Adipocyte (in vitro differentiated cells): ENCODE measurements at regions not wholly inside any gene's neighbourhood (a gene's known extent, or its start where the extent isn't known, plus 50 kb on each side); places are given as distances from the start of the nearest gene placed in this dataset.

ENCODE experiments used
- DNase-seq: peaks from one replicate; pipeline ENCODE4 v3.0.0-alpha.2; 2015; ENCODE audit warnings: low read depth
- H3K27me3 ChIP-seq: replicated peaks from 2 replicates; pipeline ENCODE4 v1.7.0; 2013; ENCODE audit warnings: mild to moderate bottlenecking, low read length, moderate library complexity; ENCODE audit not compliant: control insufficient read depth, insufficient read depth
- H3K36me3 ChIP-seq: 2 replicates; pipeline ENCODE4 v1.7.0; 2013; ENCODE audit warnings: low read length, mild to moderate bottlenecking, moderate library complexity; ENCODE audit not compliant: control insufficient read depth, insufficient read depth, severe bottlenecking
- H3K4me1 ChIP-seq: 2 replicates; pipeline ENCODE4 v1.7.0; 2013; ENCODE audit warnings: mild to moderate bottlenecking, low read length, moderate library complexity; ENCODE audit not compliant: control insufficient read depth, insufficient read depth
- H3K4me3 ChIP-seq: 2 replicates; pipeline ENCODE4 v1.7.0; 2013; ENCODE audit warnings: mild to moderate bottlenecking, low read length, moderate library complexity
- H3K9ac ChIP-seq: 2 replicates; pipeline ENCODE4 v1.7.0; 2013; ENCODE audit warnings: mild to moderate bottlenecking, low read length, moderate library complexity
- H3K9me3 ChIP-seq: 2 replicates; pipeline ENCODE4 v1.7.0; 2013; ENCODE audit warnings: mild to moderate bottlenecking, low read length, moderate library complexity; ENCODE audit not compliant: control insufficient read depth

- no peak overlapping the region for H3K4me3 ChIP-seq
- H3K27me3 ChIP-seq, result no peaks in the 10 kb centered on the region
These were observed 92.1 kb upstream of the COL21A1 start for GRCh38 chr6:56339524-56339923.

DNA sequence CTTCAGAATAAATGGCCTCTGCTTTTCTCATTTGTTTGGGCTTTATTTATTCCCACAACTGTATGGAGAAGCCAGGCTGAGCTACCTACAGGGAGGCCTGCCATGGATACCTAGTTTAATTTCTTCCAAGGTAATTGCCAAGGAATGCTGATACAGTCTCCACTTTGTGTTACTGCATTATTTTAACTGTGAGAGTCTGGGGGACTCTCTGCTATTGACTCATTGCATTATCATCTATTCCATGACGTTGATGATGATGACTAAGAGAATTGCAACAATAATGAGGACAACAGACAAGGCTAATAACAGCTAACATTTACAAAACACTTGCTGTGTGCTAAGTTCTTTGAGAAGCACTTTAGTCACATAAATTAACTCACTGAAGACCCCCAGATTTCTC, 88.3 kb upstream of the COL21A1 start:
- Histone ChIP-seq H3K4me1 (peaks cover 13% of the 10 kb centered on the region), H3K9me3 (no peaks in the 10 kb centered on the region), H3K36me3 (no peaks in the 10 kb centered on the region), H3K4me3 (no peak overlapping the region), H3K9ac (no peak overlapping the region), H3K27me3 (no peaks in the 10 kb centered on the region)
- DNase-seq, result peak; percentile 72

More at GRCh38 chr6:56339524-56339923, 92.1 kb upstream of the COL21A1 start:
- H3K36me3 ChIP-seq, result no peaks in the 10 kb centered on the region
- H3K4me1 ChIP-seq, result peaks cover 13% of the 10 kb centered on the region
- H3K9ac ChIP-seq, result no peak overlapping the region
- DNase-seq, result no peak
- no peaks in the 10 kb centered on the region for H3K9me3 ChIP-seq

DNA sequence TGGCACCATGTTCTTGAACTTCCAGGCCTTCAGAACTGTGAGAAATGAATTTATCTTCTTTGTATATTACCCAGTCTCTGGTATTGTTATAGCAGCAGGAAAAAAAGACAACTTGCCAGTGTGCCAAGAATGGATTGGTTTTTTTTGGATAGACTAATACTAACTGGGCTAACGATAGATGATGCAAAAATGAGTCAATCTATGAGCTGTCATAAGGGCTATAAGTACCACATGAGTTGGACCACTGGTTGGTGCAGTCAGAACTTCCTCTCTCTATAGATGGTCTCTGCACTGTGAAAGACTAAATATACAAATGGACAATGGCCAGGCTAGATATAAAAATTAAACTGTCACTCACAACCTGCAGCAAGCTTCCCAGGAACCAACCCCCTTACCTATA, 87.6 kb upstream of the COL21A1 start:
- DNase-seq, result no peak
- no peaks in the 10 kb centered on the region for H3K9me3 ChIP-seq
- peaks cover 13% of the 10 kb centered on the region for H3K4me1 ChIP-seq
- H3K9ac ChIP-seq, result no peak overlapping the region
- H3K27me3 ChIP-seq, result no peaks in the 10 kb centered on the region
- H3K36me3 ChIP-seq, result no peaks in the 10 kb centered on the region
- no peak overlapping the region for H3K4me3 ChIP-seq

DNA sequence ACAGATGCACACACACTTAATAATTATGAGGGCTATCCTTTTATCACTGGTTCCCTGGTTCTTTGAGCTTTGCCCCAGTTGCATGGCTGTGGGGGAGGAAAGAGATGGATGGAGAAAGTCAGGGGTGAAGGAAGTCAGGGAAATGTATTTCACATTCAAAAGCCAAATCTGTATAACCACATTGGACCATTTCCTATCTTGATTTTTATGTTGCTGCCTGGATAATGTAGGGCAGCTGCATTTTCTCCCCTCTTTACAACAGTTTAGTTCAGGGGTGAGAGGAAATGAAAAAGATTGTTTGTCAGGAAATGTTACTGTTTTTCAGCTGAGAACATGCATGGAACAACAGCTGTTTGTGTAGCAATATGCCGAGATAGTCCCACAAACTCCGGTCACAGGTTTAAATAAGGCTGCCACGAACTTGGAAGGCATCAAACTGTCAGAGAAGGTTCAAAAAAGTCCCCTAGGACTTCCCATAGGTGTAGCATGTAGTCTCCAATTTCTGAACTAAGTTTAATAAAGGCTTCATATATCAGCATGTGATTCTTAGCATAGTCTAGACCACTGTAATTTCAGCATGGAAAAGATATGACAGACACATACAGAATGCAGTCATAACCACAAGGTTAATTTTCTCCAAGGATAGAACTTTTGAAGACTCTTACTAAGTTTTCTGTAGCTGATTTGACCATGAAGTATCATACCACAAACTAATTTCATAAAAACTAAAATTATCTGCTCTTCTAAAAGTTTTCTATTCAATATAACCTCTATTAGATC, 82.1 kb upstream of the COL21A1 start:
- peak; percentile 60 for DNase-seq
- no peak overlapping the region for H3K4me3 ChIP-seq
- peaks cover 13% of the 10 kb centered on the region for H3K4me1 ChIP-seq
- no peaks in the 10 kb centered on the region for H3K36me3 ChIP-seq
- no peaks in the 10 kb centered on the region for H3K27me3 ChIP-seq
- H3K9me3 ChIP-seq, result no peaks in the 10 kb centered on the region
- no peak overlapping the region for H3K9ac ChIP-seq

DNA sequence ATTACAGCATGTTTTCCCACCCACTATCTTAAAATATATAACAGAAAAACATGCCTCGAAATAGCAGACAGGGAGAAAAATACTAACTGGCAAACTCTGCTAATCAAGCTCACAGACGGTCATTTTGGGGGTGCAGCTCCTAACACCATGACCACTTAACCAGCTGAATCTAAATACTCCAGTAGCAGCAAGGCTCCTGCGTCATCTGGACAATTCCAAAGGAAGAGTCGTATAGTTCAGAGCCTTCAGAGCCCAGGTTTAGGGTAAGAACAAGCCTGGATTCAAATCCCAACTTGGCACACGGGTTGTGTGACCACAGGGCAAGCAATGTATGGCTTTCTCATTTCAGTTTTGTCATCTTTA, 81.3 kb upstream of the COL21A1 start:
- Histone ChIP-seq H3K4me1 (peaks cover 13% of the 10 kb centered on the region), H3K9me3 (no peaks in the 10 kb centered on the region), H3K9ac (no peak overlapping the region), H3K36me3 (no peaks in the 10 kb centered on the region), H3K27me3 (no peaks in the 10 kb centered on the region), H3K4me3 (no peak overlapping the region)
- no peak for DNase-seq

DNA sequence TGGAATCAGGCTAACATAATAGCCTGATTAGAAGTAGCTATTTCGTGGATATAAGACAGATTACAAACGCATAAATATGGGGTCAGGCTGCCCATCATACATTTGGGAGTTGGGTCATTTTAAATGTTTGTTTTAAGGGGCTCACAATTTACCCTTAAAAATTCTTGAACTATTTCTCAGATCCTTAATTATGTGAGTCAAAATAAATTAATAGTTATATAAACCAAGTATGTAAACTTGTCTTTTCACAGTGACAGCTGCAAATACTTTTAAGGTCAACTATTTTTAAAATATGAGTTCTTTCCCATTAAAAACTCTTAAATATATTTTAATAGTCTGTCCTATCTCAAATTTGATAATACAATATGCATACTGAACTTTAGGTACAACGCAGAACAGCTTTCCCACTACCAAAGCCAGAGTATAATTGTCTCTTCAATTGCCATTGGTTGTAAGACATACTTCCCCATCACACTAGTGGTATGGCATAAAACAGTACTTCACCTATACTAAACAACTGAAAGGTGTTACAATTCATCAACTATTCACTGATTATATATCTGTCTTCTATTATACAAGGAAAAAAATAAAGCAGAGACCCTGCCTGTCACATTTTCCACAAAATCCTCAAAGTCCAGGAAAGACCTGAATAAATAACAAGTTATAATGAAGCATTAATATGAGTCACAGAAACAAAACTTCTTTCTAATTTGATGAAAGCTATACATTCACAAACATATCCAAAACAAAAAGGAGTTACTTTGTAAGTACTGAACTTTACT, 80.8 kb upstream of the COL21A1 start:
- H3K4me3 ChIP-seq, result no peak overlapping the region
- H3K9me3 ChIP-seq, result no peaks in the 10 kb centered on the region
- no peaks in the 10 kb centered on the region for H3K27me3 ChIP-seq
- peaks cover 13% of the 10 kb centered on the region for H3K4me1 ChIP-seq
- H3K36me3 ChIP-seq, result no peaks in the 10 kb centered on the region
- H3K9ac ChIP-seq, result no peak overlapping the region
- no peak for DNase-seq

DNA sequence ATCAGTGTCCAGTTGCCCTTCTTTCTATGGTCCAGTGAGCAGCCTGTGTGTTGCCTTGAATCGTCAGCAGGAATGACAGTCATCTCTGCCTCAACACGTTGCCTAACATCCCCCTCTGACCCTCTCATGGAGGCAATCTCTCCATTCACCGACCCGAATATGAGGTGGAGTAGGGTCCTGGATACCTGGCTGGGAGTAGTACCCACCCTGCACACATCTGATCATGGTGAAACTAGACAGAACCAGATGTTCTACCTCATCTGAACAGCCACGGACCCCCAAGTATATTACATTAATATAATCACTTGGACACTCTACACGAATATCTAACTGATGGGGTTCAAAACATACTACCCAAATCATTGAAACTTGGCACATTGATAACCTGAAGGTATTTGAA, 77.0 kb upstream of the COL21A1 start:
- Histone ChIP-seq H3K4me1 (peaks cover 8% of the 10 kb centered on the region), H3K27me3 (no peaks in the 10 kb centered on the region), H3K4me3 (no peak overlapping the region), H3K9ac (no peak overlapping the region), H3K36me3 (no peaks in the 10 kb centered on the region), H3K9me3 (no peaks in the 10 kb centered on the region)
- no peak for DNase-seq

- DNase-seq, result no peak
- Histone ChIP-seq H3K27me3 (no peaks in the 10 kb centered on the region), H3K4me1 (no peaks in the 10 kb centered on the region), H3K9ac (no peak overlapping the region), H3K9me3 (no peaks in the 10 kb centered on the region), H3K36me3 (no peaks in the 10 kb centered on the region), H3K4me3 (no peak overlapping the region)
These were observed 71.5 kb upstream of the COL21A1 start for GRCh38 chr6:56318851-56319250.

DNA sequence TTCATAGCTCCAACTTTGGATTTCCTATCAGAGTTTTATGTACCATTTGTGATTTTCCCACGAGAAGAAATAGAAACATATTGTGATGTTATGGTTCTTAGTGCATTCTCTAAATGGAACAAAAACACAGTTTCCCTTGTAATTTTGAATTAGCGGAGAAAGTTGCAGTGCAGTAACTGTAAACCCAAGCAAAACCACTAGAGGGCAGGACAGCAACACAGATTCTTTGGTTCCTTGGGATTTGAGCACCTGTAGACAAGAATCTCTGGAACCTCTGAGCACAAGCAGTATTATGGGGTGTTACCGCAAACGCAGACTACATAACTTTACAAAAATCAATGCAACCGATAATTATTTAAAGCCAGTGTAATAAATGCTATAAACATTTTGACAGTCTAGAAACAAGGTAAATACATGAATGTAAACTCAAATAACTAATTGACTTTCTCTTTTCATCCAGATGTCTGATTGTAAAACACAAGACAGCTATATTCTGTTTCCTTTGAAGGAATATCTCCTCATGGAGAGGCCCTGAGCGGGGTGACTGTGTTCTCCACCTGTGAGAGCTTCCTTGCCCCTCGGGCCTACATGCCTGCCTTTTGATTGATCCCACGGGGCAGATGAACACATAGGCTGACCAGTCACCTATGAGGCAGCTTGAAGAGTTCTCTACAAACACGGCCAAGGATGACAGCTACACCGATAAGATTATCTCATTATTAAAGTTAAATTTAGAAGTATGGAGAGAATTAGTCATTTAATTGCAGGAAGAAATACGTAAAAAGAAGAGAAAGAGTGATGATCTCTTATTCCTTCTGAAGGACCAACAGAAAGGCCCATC, 67.5 kb upstream of the COL21A1 start:
- H3K9ac ChIP-seq, result no peak overlapping the region
- peaks cover 10% of the 10 kb centered on the region for H3K4me1 ChIP-seq
- no peaks in the 10 kb centered on the region for H3K27me3 ChIP-seq
- H3K9me3 ChIP-seq, result no peaks in the 10 kb centered on the region
- H3K36me3 ChIP-seq, result no peaks in the 10 kb centered on the region
- H3K4me3 ChIP-seq, result no peak overlapping the region
- DNase-seq, result peak; percentile 69

GRCh38 chr6:56311533-56312448, 64.4 kb upstream of the COL21A1 start:
- Histone ChIP-seq H3K4me1 (peaks cover 10% of the 10 kb centered on the region), H3K9me3 (no peaks in the 10 kb centered on the region), H3K27me3 (no peaks in the 10 kb centered on the region), H3K4me3 (no peak overlapping the region), H3K9ac (no peak overlapping the region), H3K36me3 (no peaks in the 10 kb centered on the region)
- DNase-seq, result no peak
